ENCODE measurements at regions not wholly inside any gene's neighbourhood (a gene's known extent, or its start where the extent isn't known, plus 50 kb on each side); places are given as distances from the start of the nearest gene placed in this dataset.

- DNase-seq (ENCODE audit: low read depth) = no peak
These were observed 63.0 kb downstream of the NCOR2 start for GRCh38 chr12:124504273-124505000.

- no peak for DNase-seq (ENCODE audit: low read depth)
These were observed 64.1 kb downstream of the NCOR2 start for GRCh38 chr12:124503305-124503704.

GRCh38 chr12:124502379-124502778 is 65.0 kb downstream of the NCOR2 start:
- DNase-seq (ENCODE audit: low read depth) = no peak

GRCh38 chr12:124501827-124502226 is 65.6 kb downstream of the NCOR2 start:
- no peak for DNase-seq (ENCODE audit: low read depth)

GRCh38 chr12:124501112-124501561 is 66.3 kb downstream of the NCOR2 start:
- no peak for DNase-seq (ENCODE audit: low read depth)

GRCh38 chr12:124499898-124500244 is 67.5 kb downstream of the NCOR2 start:
- DNase-seq (ENCODE audit: low read depth) = no peak

- DNase-seq (ENCODE audit: low read depth) = no peak
These were observed 68.1 kb downstream of the NCOR2 start for GRCh38 chr12:124499190-124499753.

GRCh38 chr12:124498275-124499189 is 68.9 kb downstream of the NCOR2 start:
- no peak for DNase-seq (ENCODE audit: low read depth)

GRCh38 chr12:124497658-124498057 is 69.8 kb downstream of the NCOR2 start:
- no peak for DNase-seq (ENCODE audit: low read depth)

- no peak for DNase-seq (ENCODE audit: low read depth)
These were observed 70.4 kb downstream of the NCOR2 start for GRCh38 chr12:124497039-124497438.

GRCh38 chr12:124496584-124496983 is 70.8 kb downstream of the NCOR2 start:
- DNase-seq (ENCODE audit: low read depth) = no peak

- DNase-seq (ENCODE audit: low read depth) = no peak
These were observed 72.0 kb downstream of the NCOR2 start for GRCh38 chr12:124495194-124495983.

- no peak for DNase-seq (ENCODE audit: low read depth)
These were observed 72.7 kb downstream of the NCOR2 start for GRCh38 chr12:124494751-124495129.

- DNase-seq (ENCODE audit: low read depth) = peak; percentile 22
These were observed 73.3 kb downstream of the NCOR2 start for GRCh38 chr12:124493809-124494750.

GRCh38 chr12:124492879-124493808 is 74.3 kb downstream of the NCOR2 start:
- DNase-seq (ENCODE audit: low read depth) = no peak

- no peak for DNase-seq (ENCODE audit: low read depth)
These were observed 75.5 kb downstream of the NCOR2 start for GRCh38 chr12:124491856-124492420.

- DNase-seq (ENCODE audit: low read depth) = no peak
These were observed 76.1 kb downstream of the NCOR2 start for GRCh38 chr12:124491310-124491709.

- DNase-seq (ENCODE audit: low read depth) = no peak
These were observed 76.7 kb downstream of the NCOR2 start for GRCh38 chr12:124490584-124491305.

All from stimulated activated CD8-positive, alpha-beta memory T cell treated with anti-CD3 and anti-CD28 coated beads, Interleukin-7, amount 100 ng/mL, for 24 hours (primary cell).